IPS-18c (cell line): ENCODE measurements at regions not wholly inside any gene's neighbourhood (a gene's known extent, or its start where the extent isn't known, plus 50 kb on each side); places are given as distances from the start of the nearest gene placed in this dataset.
"Not testable (repeated sequence)": the region's sequence is repeated elsewhere in the genome, so short reads cannot be mapped to it uniquely, and the experiment has no call there.

Experiments
- H3K4me3 ChIP-seq: 2 replicates; pipeline ENCODE4 v1.7.0; 2013; ENCODE audit warnings: low read depth, mild to moderate bottlenecking, low read length, moderate library complexity; ENCODE audit not compliant: insufficient read depth
- H3K9me3 ChIP-seq: one replicate; pipeline ENCODE4 v1.6.1; 2013; ENCODE audit warnings: mild to moderate bottlenecking, low read length, moderate library complexity; ENCODE audit not compliant: control insufficient read depth, insufficient read depth

- Histone ChIP-seq H3K4me3 (no peak overlapping the region), H3K9me3 (no peaks in the 10 kb centered on the region)
These were observed 79.3 kb upstream of the GMNC start for GRCh38 chr3:190941694-190942260.

- H3K9me3 ChIP-seq, H3K4me3 ChIP-seq: not testable (repeated sequence)
These were observed 72.1 kb upstream of the GMNC start for GRCh38 chr3:190934616-190935015.

DNA sequence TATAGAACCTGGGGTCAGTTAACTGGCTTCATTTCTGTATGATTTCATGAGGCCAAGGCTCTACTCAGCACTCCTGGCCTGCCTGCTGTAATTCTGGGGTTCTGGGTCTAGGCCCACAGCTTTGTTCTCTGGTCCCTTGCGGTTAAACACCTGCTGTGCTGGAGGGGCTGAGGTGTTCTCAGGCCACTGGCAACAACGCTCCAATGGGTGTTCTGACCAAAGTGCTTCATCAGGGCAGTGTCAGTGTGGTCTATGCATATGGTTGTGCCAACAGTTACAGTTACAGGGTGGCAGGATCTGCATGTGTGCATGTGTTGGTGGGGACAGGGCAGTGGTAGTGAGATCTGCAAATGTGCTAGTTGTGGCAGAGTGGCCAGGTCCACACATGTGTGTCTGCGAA lies 64.1 kb upstream of the GMNC start:
- no peaks in the 10 kb centered on the region for H3K9me3 ChIP-seq
- no peak overlapping the region for H3K4me3 ChIP-seq

- no peak overlapping the region for H3K4me3 ChIP-seq
- no peaks in the 10 kb centered on the region for H3K9me3 ChIP-seq
These were observed 50.2 kb upstream of the GMNC start for GRCh38 chr3:190912736-190913135.
